GM12878 (cell line): ENCODE measurements at regions not wholly inside any gene's neighbourhood (a gene's known extent, or its start where the extent isn't known, plus 50 kb on each side); places are given as distances from the start of the nearest gene placed in this dataset.

Source experiments
- ATAC-seq: fragments of 200-7000 bp; cut with Tn5 transposase; 3 replicates; pipeline ENCODE4 v1.9.1; 2020; ENCODE audit warnings: mild to moderate bottlenecking, moderate library complexity
- BruUV-seq: library from RNA; stranded (reverse); fragments of 400-500 nt; replicated peaks from 2 replicates; lab custom pipeline; 2021; lab: Mats Ljungman, UMichigan
- CTCF ChIA-PET: fragments of 300-600 bp; sonication (Branson Sonifier 250); formaldehyde crosslinking; extraction: SDS; loops from one replicate; lab custom pipeline; 2021; ENCODE audit warnings: inconsistent platforms; lab: Yijun Ruan, JAX
- POLR2A ChIA-PET: fragments of 350-600 bp; formaldehyde crosslinking; extraction: SDS; loops from one replicate; lab custom pipeline; 2021; ENCODE audit warnings: inconsistent platforms; lab: Charles Lee
- RAD21 ChIA-PET: fragments of 300-600 bp; sonication (Branson Sonifier 250); formaldehyde crosslinking; loops from one replicate; lab custom pipeline; 2023; ENCODE audit warnings: antibody characterized with exemption; ENCODE audit not compliant: unreplicated experiment; lab: Charles Lee
- SMC1A ChIA-PET: fragments of 300-600 bp; sonication (Branson Sonifier 250); formaldehyde crosslinking; loops from one replicate; lab custom pipeline; 2023; ENCODE audit not compliant: unreplicated experiment, uncharacterized antibody; lab: Charles Lee
- DNase-seq: peaks from one replicate; pipeline ENCODE4 v3.0.0-alpha.2; 2011; ENCODE audit warnings: low read depth, low spot score
- FAIRE-seq: peaks from 3 replicates; lab custom pipeline; 2011; peaks lifted over from hg19 to GRCh38; lab: Jason Lieb, UNC
- H2AFZ ChIP-seq: 2 replicates; pipeline ENCODE4 v1.6.0; 2011; ENCODE audit warnings: low read depth, low read length, control low read depth; ENCODE audit not compliant: control insufficient read depth
- H3K27ac ChIP-seq: 2 replicates; pipeline ENCODE4 v1.5.1; 2011; ENCODE audit warnings: control low read depth; ENCODE audit not compliant: control insufficient read depth, insufficient read depth
- H3K27me3 ChIP-seq, 2 experiments: replicated peaks in 1 of 2; 2 replicates each; pipeline versions ENCODE4 v1.6.0 to v1.6.1; 2011; ENCODE audit warnings: low read length in 1 of 2; ENCODE audit not compliant: control insufficient read depth in 2 of 2, insufficient read depth in 2 of 2
- H3K36me3 ChIP-seq, 2 experiments: 2 replicates each; pipeline ENCODE4 v1.5.1; 2011; ENCODE audit warnings: low read length in 1 of 2; ENCODE audit not compliant: control insufficient read depth in 2 of 2, insufficient read depth in 2 of 2
- H3K4me1 ChIP-seq: 2 replicates; pipeline ENCODE4 v1.6.1; 2011; ENCODE audit warnings: mild to moderate bottlenecking, low read length, moderate library complexity, mixed read lengths; ENCODE audit not compliant: control insufficient read depth, insufficient read depth
- H3K4me2 ChIP-seq: 2 replicates; pipeline ENCODE4 v1.6.0; 2011; ENCODE audit warnings: control low read depth; ENCODE audit not compliant: control insufficient read depth, insufficient read depth
- H3K4me3 ChIP-seq: fragments of 200-600 bp; sonication (generic); 2 replicates; pipeline ENCODE4 v1.5.1; 2016
- H3K79me2 ChIP-seq: 2 replicates; pipeline ENCODE4 v1.6.0; 2011; ENCODE audit warnings: low read length; ENCODE audit not compliant: control insufficient read depth, insufficient read depth
- H3K9ac ChIP-seq: 2 replicates; pipeline ENCODE4 v1.8.0; 2011; ENCODE audit warnings: low read length, control low read depth, mixed read lengths; ENCODE audit not compliant: control insufficient read depth, insufficient read depth
- H3K9me3 ChIP-seq: replicated peaks from 3 replicates; pipeline ENCODE4 v1.5.1; 2011; ENCODE audit warnings: mild to moderate bottlenecking, low read length; ENCODE audit not compliant: control insufficient read depth, insufficient read depth
- H4K20me1 ChIP-seq: 2 replicates; pipeline ENCODE4 v1.6.0; 2011; ENCODE audit not compliant: control insufficient read depth, insufficient read depth
- BMI1 ChIP-seq: fragments of 450-650 bp; IDR thresholded peaks from 2 replicates; pipeline ENCODE4 v1.6.1; 2016; ENCODE audit warnings: mild to moderate bottlenecking, moderate library complexity, borderline replicate concordance
- CBFB ChIP-seq: IDR thresholded peaks from 2 replicates; pipeline ENCODE4 v1.6.1; 2016; ENCODE audit warnings: antibody characterized with exemption, low read depth
- CBX3 ChIP-seq: fragments of 200-600 bp; sonication (generic); IDR thresholded peaks from 2 replicates; pipeline ENCODE4 v1.6.1; 2016; ENCODE audit warnings: low read depth, borderline replicate concordance
- DPF2 ChIP-seq: fragments of 450-650 bp; IDR thresholded peaks from 2 replicates; pipeline ENCODE4 v1.6.1; 2017; ENCODE audit warnings: mild to moderate bottlenecking
- EGR1 ChIP-seq, 2 experiments: IDR thresholded peaks; 1 replicate in 1 of 2; 2 replicates in 1 of 2; pipeline ENCODE4 v1.6.1; 2011 to 2012; ENCODE audit warnings: low read depth in 2 of 2, low read length in 2 of 2, borderline replicate concordance in 1 of 2, mild to moderate bottlenecking in 1 of 2, moderate library complexity in 1 of 2
- GATAD2B ChIP-seq: fragments of 450-650 bp; conservative IDR thresholded peaks from 2 replicates; pipeline ENCODE4 v1.6.1; 2017; ENCODE audit warnings: low read depth, mild to moderate bottlenecking, moderate library complexity
- KDM1A ChIP-seq: fragments of 200-600 bp; sonication (generic); IDR thresholded peaks from 2 replicates; pipeline ENCODE4 v1.6.1; 2016; ENCODE audit warnings: borderline replicate concordance
- MEF2B ChIP-seq: fragments of 450-650 bp; IDR thresholded peaks from 2 replicates; pipeline ENCODE4 v1.6.1; 2018; ENCODE audit warnings: mild to moderate bottlenecking, moderate library complexity; ENCODE audit not compliant: partially characterized antibody, poor library complexity, severe bottlenecking
- RAD21 ChIP-seq: IDR thresholded peaks from 2 replicates; pipeline ENCODE4 v1.6.1; 2011; ENCODE audit warnings: mild to moderate bottlenecking, low read depth, low read length, moderate library complexity; ENCODE audit not compliant: insufficient read depth
- RAD51 ChIP-seq: fragments of 450-650 bp; IDR thresholded peaks from 2 replicates; pipeline ENCODE4 v1.6.1; 2016; ENCODE audit warnings: moderate library complexity, mild to moderate bottlenecking, inconsistent platforms
- SP1 ChIP-seq: IDR thresholded peaks from one replicate; pipeline ENCODE4 v1.6.1; 2011; ENCODE audit warnings: low read depth, low read length
- TAF1 ChIP-seq: IDR thresholded peaks from 2 replicates; pipeline ENCODE4 v1.6.1; 2011; ENCODE audit warnings: mild to moderate bottlenecking, low read depth, low read length, borderline replicate concordance
- TCF7 ChIP-seq: IDR thresholded peaks from 2 replicates; pipeline ENCODE4 v1.6.1; 2014; ENCODE audit warnings: antibody characterized with exemption, borderline replicate concordance
- YY1 ChIP-seq: IDR thresholded peaks from 2 replicates; pipeline ENCODE4 v1.6.1; 2011; ENCODE audit warnings: low read depth, mild to moderate bottlenecking, low read length
- WGBS: methylation state at CpG from one replicate; pipeline ENCODE4 v1.1.6; 2016; ENCODE audit warnings: low lambda C conversion rate; ENCODE audit not compliant: insufficient replicate concordance, insufficient coverage; ENCODE audit errors: missing lambda C conversion rate; 5-methylcytosine and 5-hydroxymethylcytosine counted together
- in situ Hi-C: fragments of 300-500 bp; cut with MboI; formaldehyde crosslinking; loops from 9 replicates; pipeline ENCODE4 v1.14.3; 2018; ENCODE audit warnings: mixed read lengths
- intact Hi-C: fragments of 100-400 bp; cut with micrococcal nuclease; formaldehyde crosslinking; loops from one replicate; pipeline ENCODE4 v1.14.2; 2022; ENCODE audit not compliant: unreplicated experiment
- TF ChIP-seq, protein P1 (sequence below): fragments of 450-650 bp; IDR thresholded peaks from 2 replicates; pipeline ENCODE4 v1.6.1; 2014; ENCODE audit warnings: mild to moderate bottlenecking

DNA sequence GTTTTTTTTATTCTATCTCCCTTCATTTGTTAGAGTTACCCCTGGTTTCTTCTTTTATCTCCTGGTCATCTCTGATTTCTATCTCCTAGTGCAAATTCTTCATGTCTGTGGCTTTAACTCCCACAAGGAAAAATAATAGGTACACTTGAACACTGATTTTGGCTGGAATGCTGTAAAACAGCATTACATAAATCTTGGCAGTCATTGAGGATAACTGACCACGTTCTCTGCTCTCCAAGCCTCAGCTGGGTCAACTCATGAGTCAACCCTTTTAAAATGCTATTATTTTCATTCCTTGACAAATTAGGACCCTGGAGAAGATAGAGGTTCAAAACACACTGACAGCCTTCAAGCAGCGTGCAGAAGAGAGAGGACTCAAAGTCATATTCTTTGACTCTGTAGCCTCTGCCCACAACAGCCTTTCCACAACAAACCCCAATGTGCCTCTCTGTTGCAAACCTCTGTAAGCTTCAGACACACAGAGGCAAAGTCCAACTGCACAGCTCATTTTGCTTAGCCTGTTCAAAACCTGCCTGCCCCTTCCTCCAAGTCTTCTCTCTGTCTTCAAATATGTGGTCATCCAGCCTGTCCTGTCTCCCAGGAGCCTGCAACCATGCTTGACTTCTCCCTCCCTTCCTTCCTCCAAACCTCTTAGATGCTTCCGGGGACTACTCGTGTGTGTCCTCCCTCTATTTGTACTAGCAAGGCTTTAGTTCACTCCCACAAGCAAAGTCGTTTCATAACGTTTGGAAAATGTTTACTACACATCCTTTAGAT is 398.4 kb downstream of the MED10 start:
- ChIA-PET RAD21 (no interaction called here), POLR2A (interaction anchor here (0.6 kb wide), 1 partner anchor 67 kb away, joined by 3 read pairs; no protein-coding TSS in a partner anchor), SMC1A (interaction anchor here (1.3 kb wide), 1 partner anchor 30 kb away, joined by 3 read pairs; no protein-coding TSS in a partner anchor), CTCF (no interaction called here)
- intact Hi-C loops (no loop called here), in situ Hi-C loops (no loop called here)
- Histone ChIP-seq H3K9me3 (no peaks in the 10 kb centered on the region), H3K27me3 (no peaks in the 10 kb centered on the region), H3K9ac (no peak overlapping the region), H4K20me1 (no peaks in the 10 kb centered on the region), H3K4me1 (no peaks in the 10 kb centered on the region), H3K4me3 (no peak overlapping the region), H3K4me2 (no peak overlapping the region), H3K27ac (no peak overlapping the region), H3K79me2 (no peaks in the 10 kb centered on the region), H2AFZ (no peak overlapping the region), H3K36me3 (no peaks in the 10 kb centered on the region)
- DNase-seq (no peak), FAIRE-seq (no peak), ATAC-seq (no peak)
- no peak for TF ChIP-seq TAF1
- TF ChIP-seq TCF7: no peak
- TF ChIP-seq MEF2B: no peak
- TF ChIP-seq KDM1A: no peak
- no peak for TF ChIP-seq CBFB
- no peak for TF ChIP-seq BMI1
- TF ChIP-seq YY1: no peak
- TF ChIP-seq GATAD2B: no peak
- TF ChIP-seq RAD51: no peak
- TF ChIP-seq, protein P1, sequence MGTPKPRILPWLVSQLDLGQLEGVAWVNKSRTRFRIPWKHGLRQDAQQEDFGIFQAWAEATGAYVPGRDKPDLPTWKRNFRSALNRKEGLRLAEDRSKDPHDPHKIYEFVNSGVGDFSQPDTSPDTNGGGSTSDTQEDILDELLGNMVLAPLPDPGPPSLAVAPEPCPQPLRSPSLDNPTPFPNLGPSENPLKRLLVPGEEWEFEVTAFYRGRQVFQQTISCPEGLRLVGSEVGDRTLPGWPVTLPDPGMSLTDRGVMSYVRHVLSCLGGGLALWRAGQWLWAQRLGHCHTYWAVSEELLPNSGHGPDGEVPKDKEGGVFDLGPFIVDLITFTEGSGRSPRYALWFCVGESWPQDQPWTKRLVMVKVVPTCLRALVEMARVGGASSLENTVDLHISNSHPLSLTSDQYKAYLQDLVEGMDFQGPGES: no peak
- TF ChIP-seq DPF2: no peak
- no peak for TF ChIP-seq EGR1 (IDR thresholded peaks at IDR 0.05; ENCODE audit: borderline replicate concordance in 1 of 2, low read depth in 2 of 2, low read length in 2 of 2)
- no peak for TF ChIP-seq RAD21
- no peak for TF ChIP-seq CBX3
- TF ChIP-seq SP1: no peak
- BruUV-seq: no TSS peak
- 7% methylated on average over 6 of the region's 6 CpGs for WGBS
